ENCODE measurements at regions not wholly inside any gene's neighbourhood (a gene's known extent, or its start where the extent isn't known, plus 50 kb on each side); places are given as distances from the start of the nearest gene placed in this dataset.
"Not testable (repeated sequence)": the region's sequence is repeated elsewhere in the genome, so short reads cannot be mapped to it uniquely, and the experiment has no call there.

GRCh38 chr1:104776-105175 is 346.7 kb downstream of the OR4F29 start:
- DNase-seq (ENCODE audit: low spot score), result not testable (repeated sequence)

GRCh38 chr1:99481-99880 is 352.0 kb downstream of the OR4F29 start:
- not testable (repeated sequence) for DNase-seq (ENCODE audit: low spot score)

GRCh38 chr1:98811-99210 is 352.7 kb downstream of the OR4F29 start:
- DNase-seq (ENCODE audit: low spot score), result not testable (repeated sequence)

GRCh38 chr1:91279-91678 is 360.2 kb downstream of the OR4F29 start:
- DNase-seq (ENCODE audit: low spot score), result not testable (repeated sequence)

DNA sequence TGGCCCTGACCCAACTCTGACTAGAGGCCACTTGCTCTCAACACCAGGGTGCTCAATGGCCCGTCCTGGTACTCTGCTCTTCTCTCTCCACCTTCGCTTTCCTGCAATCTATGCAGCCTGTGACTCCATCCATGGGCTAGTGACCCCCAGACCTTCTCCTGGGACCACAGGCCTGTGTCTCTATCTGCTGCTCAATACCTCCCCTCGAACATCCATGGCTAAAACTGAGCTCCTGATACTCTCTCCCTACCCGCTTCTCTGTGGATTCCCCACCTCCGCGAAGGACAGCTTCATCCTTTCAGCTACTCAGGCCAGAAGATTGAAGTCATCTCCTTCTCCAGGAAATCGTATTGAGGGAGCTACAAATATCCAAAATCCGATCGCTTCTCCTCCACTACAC is 363.4 kb downstream of the OR4F29 start:
- not testable (repeated sequence) for DNase-seq (ENCODE audit: low spot score)

GRCh38 chr1:79152-79551 is 372.3 kb downstream of the OR4F29 start:
- not testable (repeated sequence) for DNase-seq (ENCODE audit: low spot score)

DNA sequence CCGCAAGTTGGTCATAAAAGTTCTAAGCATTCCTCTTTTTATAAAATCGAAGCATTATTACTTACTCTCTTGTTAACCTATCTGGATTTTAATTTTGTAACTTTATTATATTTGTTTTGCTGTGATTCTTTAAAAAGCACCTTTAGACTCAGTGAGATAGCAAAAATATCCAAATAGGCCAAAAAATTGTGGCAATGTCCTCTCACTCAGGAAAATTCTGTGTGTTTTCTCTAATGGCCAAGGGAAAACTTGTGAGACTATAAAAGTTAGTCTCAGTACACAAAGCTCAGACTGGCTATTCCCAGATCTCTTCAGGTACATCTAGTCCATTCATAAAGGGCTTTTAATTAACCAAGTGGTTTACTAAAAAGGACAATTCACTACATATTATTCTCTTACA is 386.4 kb downstream of the OR4F29 start, which contains the start of gene OR4F5:
Gene OR4F5 (plus strand): TSS at position 301 of the 400 bp plus-strand sequence.
- DNase-seq (ENCODE audit: low spot score), result not testable (repeated sequence)

DNA sequence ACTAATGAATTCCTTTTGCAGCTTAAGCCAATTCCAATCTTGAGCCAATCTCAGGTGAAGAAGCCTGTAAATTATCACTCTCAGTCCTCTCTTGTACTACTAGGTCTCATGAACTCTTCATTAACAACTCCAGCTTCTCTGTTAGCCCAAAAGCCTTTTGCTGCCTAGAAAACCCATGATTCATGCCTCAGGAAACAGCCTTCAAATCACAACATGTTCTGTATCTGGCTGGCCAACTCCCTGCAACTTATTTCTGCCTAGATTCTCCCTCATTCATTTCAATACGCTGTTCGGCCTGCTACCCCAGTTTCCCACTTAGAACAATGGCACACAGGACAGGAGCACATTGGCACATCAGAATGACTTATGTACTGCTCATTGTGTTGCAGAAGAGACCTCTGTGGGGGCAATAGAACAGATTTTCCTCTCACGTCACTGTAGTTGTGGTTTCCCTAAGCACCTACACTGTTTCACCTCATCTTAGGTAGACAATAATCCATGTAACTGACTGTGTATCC is 395.4 kb downstream of the OR4F29 start:
- not testable (repeated sequence) for DNase-seq (ENCODE audit: low spot score)

- DNase-seq (ENCODE audit: low spot score), result not testable (repeated sequence)
Observed at GRCh38 chr1:53182-53581, 398.3 kb downstream of the OR4F29 start.

- DNase-seq (ENCODE audit: low spot score), result not testable (repeated sequence)
Observed at GRCh38 chr1:41965-42466, 409.5 kb downstream of the OR4F29 start.

DNA sequence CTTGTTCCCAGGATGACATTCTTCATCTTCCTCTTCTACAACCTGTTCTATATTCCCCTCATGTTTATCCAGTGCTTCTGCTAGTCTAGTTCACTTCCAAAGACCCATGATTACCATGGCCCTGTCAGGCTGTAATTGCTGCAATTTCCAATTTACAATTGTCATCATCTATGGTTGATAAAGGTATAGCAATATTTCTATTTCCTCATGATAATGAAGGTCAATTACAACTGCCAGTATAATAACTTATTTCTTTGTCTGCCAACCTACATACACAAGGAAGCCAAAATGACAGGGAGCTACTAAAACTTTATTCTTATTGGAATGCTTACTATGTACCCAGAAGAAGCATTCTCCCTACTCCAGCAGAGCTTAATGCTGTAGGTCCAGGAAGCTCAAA is 410.3 kb downstream of the OR4F29 start:
- not testable (repeated sequence) for DNase-seq (ENCODE audit: low spot score)

DNA sequence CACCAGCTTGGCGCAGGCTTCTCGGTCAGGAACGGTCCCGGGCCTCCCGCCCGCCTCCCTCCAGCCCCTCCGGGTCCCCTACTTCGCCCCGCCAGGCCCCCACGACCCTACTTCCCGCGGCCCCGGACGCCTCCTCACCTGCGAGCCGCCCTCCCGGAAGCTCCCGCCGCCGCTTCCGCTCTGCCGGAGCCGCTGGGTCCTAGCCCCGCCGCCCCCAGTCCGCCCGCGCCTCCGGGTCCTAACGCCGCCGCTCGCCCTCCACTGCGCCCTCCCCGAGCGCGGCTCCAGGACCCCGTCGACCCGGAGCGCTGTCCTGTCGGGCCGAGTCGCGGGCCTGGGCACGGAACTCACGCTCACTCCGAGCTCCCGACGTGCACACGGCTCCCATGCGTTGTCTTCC is 422.3 kb downstream of the OR4F29 start:
- not testable (repeated sequence) for DNase-seq (ENCODE audit: low spot score)

- not testable (repeated sequence) for DNase-seq (ENCODE audit: low spot score)
Observed at GRCh38 chr1:17298-17697, 434.2 kb downstream of the OR4F29 start.

- DNase-seq (ENCODE audit: low spot score), result not testable (repeated sequence)
Observed at GRCh38 chr1:16025-16424, 435.5 kb downstream of the OR4F29 start.

GRCh38 chr1:9941-10717 is 441.3 kb downstream of the OR4F29 start:
- DNase-seq (ENCODE audit: low spot score), result not testable (repeated sequence)

Measured in GM20000 (cell line).